ENCODE measurements at regions not wholly inside any gene's neighbourhood (a gene's known extent, or its start where the extent isn't known, plus 50 kb on each side); places are given as distances from the start of the nearest gene placed in this dataset.

DNA sequence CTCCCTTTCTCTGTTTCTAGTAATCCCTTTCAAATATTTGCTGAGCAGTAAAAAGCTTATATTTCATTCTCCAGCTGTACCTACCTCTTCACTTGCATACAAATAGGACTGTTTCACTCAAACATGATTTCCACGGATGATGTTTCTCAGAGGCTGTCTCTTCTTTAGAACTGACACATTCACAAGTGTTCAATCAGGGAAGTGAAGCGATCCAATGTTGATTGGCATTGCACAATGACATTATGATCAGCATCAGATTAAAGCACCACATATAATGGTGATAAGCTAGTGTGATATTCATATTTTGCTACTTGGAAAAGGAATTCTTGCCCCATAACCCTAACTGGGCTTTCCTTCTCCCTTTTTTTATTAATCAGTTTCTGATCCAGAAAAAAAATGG, 681.8 kb downstream of the TBC1D32 start:
- no peaks in the 10 kb centered on the region for H3K4me1 ChIP-seq
- H3K36me3 ChIP-seq, result no peaks in the 10 kb centered on the region
- intact Hi-C loops (cut with DNase I), result no loop called here
- TF ChIP-seq, protein P1, sequence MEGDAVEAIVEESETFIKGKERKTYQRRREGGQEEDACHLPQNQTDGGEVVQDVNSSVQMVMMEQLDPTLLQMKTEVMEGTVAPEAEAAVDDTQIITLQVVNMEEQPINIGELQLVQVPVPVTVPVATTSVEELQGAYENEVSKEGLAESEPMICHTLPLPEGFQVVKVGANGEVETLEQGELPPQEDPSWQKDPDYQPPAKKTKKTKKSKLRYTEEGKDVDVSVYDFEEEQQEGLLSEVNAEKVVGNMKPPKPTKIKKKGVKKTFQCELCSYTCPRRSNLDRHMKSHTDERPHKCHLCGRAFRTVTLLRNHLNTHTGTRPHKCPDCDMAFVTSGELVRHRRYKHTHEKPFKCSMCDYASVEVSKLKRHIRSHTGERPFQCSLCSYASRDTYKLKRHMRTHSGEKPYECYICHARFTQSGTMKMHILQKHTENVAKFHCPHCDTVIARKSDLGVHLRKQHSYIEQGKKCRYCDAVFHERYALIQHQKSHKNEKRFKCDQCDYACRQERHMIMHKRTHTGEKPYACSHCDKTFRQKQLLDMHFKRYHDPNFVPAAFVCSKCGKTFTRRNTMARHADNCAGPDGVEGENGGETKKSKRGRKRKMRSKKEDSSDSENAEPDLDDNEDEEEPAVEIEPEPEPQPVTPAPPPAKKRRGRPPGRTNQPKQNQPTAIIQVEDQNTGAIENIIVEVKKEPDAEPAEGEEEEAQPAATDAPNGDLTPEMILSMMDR (IDR thresholded peaks at IDR 0.05), result no peak
- no peaks in the 10 kb centered on the region for H3K9me3 ChIP-seq
- H3K27me3 ChIP-seq, result no peaks in the 10 kb centered on the region
- H3K27ac ChIP-seq, result no peak overlapping the region
- FAIRE-seq, result no peak
- ATAC-seq, result no peak
- H3K4me3 ChIP-seq, result no peak overlapping the region
- no peak for DNase-seq
- WGBS, 2 donors, result 65 to 71% methylated on average over 2 of the region's 2 CpGs

DNA sequence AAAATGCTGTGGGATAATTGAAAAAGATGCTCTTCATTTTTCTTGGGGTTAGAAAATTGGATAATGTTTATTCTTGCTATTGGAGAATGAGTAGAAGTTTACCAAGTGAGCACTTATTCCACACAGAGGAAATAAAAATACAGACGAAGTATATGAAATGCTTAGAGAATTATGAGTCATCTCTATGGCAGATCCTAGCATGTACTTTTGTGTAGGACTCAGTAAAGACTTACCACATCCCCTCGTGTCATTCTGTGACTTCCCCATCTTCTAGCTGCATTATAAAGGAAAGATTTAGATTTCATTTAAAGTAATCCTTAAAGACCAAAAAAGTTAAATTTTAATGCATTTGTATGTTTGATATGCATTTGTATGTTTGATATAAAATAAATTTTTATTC, 685.6 kb downstream of the TBC1D32 start:
- Histone ChIP-seq H3K27me3 (no peaks in the 10 kb centered on the region), H3K9me3 (no peaks in the 10 kb centered on the region), H3K27ac (no peak overlapping the region), H3K4me3 (no peak overlapping the region), H3K36me3 (no peaks in the 10 kb centered on the region), H3K4me1 (no peaks in the 10 kb centered on the region)
- WGBS, 2 donors, result 13 to 16% methylated on average over 2 of the region's 2 CpGs
- no peak for ATAC-seq
- TF ChIP-seq, protein P1 (IDR thresholded peaks at IDR 0.05), result no peak
- no peak for DNase-seq
- no peak for FAIRE-seq
- intact Hi-C loops (cut with DNase I), result no loop called here

DNA sequence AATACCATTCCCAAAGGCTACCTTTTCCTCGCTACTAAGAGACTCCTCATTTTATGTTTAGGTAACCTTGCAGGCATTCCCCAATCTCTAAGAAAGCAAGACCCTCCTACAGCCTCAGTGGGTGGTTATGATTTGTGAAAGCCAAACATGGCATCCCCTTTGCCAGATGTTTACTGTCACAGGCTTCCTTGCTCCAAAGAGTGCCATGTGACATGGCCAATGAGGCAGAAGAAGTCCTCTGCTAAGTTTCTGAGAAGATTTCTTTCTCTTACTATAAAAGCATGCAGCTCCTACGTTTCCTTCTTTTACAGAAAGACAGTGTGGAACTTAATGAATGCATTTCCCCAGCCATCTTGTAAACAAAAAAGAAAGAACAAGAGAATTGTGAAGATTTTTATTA, 688.2 kb downstream of the TBC1D32 start:
- Histone ChIP-seq H3K27ac (no peak overlapping the region), H3K9me3 (no peaks in the 10 kb centered on the region), H3K27me3 (no peaks in the 10 kb centered on the region), H3K4me3 (no peak overlapping the region), H3K36me3 (no peaks in the 10 kb centered on the region), H3K4me1 (no peaks in the 10 kb centered on the region)
- TF ChIP-seq, protein P1 (IDR thresholded peaks at IDR 0.05), result no peak
- 24 to 31% methylated on average over 2 of the region's 2 CpGs for WGBS, 2 donors
- DNase-seq, result no peak
- no peak for FAIRE-seq
- intact Hi-C loops (cut with DNase I), result no loop called here
- ATAC-seq, result no peak

DNA sequence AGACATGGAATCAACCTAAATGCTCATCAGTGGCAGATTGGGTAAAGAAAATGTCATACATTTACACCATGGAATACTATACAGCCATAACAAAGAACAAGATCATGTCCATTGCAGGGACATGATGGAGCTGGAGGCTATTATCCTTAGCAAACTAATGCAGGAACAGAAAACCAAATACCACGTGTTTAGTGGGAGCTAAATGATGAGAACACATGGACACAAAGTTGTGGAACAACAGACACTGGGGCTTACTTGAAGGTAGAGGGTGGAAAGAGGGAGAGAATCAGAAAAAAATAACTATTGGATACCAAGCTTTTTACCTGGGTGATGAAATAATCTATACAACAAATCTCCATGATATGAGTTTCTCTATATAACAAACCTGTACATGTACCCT, 701.3 kb downstream of the TBC1D32 start:
- intact Hi-C loops (cut with DNase I), result no loop called here
- no peaks in the 10 kb centered on the region for H3K27me3 ChIP-seq
- H3K9me3 ChIP-seq, result no peaks in the 10 kb centered on the region
- no peak for DNase-seq
- H3K36me3 ChIP-seq, result no peaks in the 10 kb centered on the region
- no peaks in the 10 kb centered on the region for H3K4me1 ChIP-seq
- no peak for FAIRE-seq
- TF ChIP-seq, protein P1 (IDR thresholded peaks at IDR 0.05), result no peak
- whole genome bisulfite sequencing, 2 donors, result 41 to 42% methylated on average over 1 of the region's 1 CpG
- no peak overlapping the region for H3K27ac ChIP-seq
- no peak for ATAC-seq
- no peak overlapping the region for H3K4me3 ChIP-seq

DNA sequence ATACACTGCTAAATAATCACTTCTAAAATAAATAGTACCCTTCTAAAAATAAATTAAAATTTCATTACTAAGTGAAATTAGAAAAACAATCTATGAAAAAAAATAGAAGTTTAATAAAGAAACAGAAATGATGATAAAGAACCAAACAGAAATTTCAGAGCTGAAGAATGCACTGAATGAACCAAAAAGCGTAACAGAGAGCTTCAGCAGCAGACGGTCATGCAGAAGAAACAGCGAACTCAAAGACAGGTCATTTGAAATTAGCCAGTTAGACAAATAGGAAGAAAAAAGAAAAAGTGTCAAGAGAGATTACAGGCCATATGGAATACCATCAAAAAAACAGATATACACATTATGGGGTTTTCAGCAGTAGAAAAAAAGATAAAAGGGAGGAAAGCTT, 706.7 kb downstream of the TBC1D32 start:
- Histone ChIP-seq H3K27ac (no peak overlapping the region), H3K9me3 (no peaks in the 10 kb centered on the region), H3K36me3 (no peaks in the 10 kb centered on the region), H3K27me3 (no peaks in the 10 kb centered on the region), H3K4me1 (no peaks in the 10 kb centered on the region), H3K4me3 (no peak overlapping the region)
- FAIRE-seq, result no peak
- no peak for DNase-seq
- intact Hi-C loops (cut with DNase I), result no loop called here
- WGBS, 2 donors, result 94 to 96% methylated on average over 3 of the region's 3 CpGs
- TF ChIP-seq, protein P1 (IDR thresholded peaks at IDR 0.05), result no peak
- ATAC-seq, result no peak
